B cell (primary cell): ENCODE measurements at regions not wholly inside any gene's neighbourhood (a gene's known extent, or its start where the extent isn't known, plus 50 kb on each side); places are given as distances from the start of the nearest gene placed in this dataset.
"Not testable (repeated sequence)": the region's sequence is repeated elsewhere in the genome, so short reads cannot be mapped to it uniquely, and the experiment has no call there.

Experiments used
- ATAC-seq: fragments of 200-7000 bp; cut with Tn5 transposase; one replicate; pipeline ENCODE4 v1.10.0; 2021; ENCODE audit warnings: low read depth, mild to moderate bottlenecking, moderate number of reproducible peaks, moderate library complexity
- CTCF ChIA-PET: fragments of 350-600 bp; sonication (Branson Sonifier 250); formaldehyde crosslinking; loops from one replicate; lab custom pipeline; 2021; ENCODE audit warnings: antibody characterized with exemption, inconsistent platforms; lab: Charles Lee
- POLR2A ChIA-PET: fragments of 350-600 bp; sonication (Branson Sonifier 250); formaldehyde crosslinking; loops from one replicate; lab custom pipeline; 2021; ENCODE audit warnings: antibody characterized with exemption; lab: Charles Lee
- DNase-seq: peaks from one replicate; pipeline ENCODE4 v3.0.0; 2013
- H2AFZ ChIP-seq: 2 replicates; pipeline ENCODE4 v1.6.1; 2012; ENCODE audit warnings: mild to moderate bottlenecking, low read depth, low read length; ENCODE audit not compliant: insufficient read depth, poor library complexity, severe bottlenecking
- H3K27ac ChIP-seq, 2 donors: 1 replicate in 1 of 2; 2 replicates in 1 of 2; pipeline ENCODE4 v1.5.1; 2012 to 2013; ENCODE audit warnings: low read length in 2 of 2, mild to moderate bottlenecking in 2 of 2, moderate library complexity in 1 of 2
- H3K27me3 ChIP-seq, 4 experiments: fragments of 200-600 bp in 1 of 4; sonication (generic) in 1 of 4; replicated peaks in 1 of 4; 1 replicate in 2 of 4; 2 replicates in 2 of 4; pipeline versions ENCODE4 v1.6.1 to v1.7.0; 2013 to 2016; ENCODE audit warnings: low read length in 3 of 4, mild to moderate bottlenecking in 2 of 4, mixed read lengths in 1 of 4, moderate library complexity in 1 of 4; ENCODE audit not compliant: insufficient read depth in 4 of 4, control insufficient read depth in 3 of 4; ENCODE audit errors: control extremely low read depth in 1 of 4
- H3K36me3 ChIP-seq, 2 experiments: replicated peaks in 1 of 2; 1 replicate in 1 of 2; 2 replicates in 1 of 2; pipeline versions ENCODE4 v1.6.1 to v1.7.1; 2013; ENCODE audit warnings: low read length in 1 of 2; ENCODE audit not compliant: insufficient read depth in 2 of 2, control insufficient read depth in 1 of 2; ENCODE audit errors: control extremely low read depth in 1 of 2, extremely low read depth in 1 of 2
- H3K4me1 ChIP-seq, 2 donors: fragments of 200-600 bp in 1 of 2; sonication (generic) in 1 of 2; 1 replicate in 1 of 2; 2 replicates in 1 of 2; pipeline versions ENCODE4 v1.5.1 to v1.6.1; 2013 to 2017; ENCODE audit warnings: low read length in 2 of 2; ENCODE audit not compliant: control insufficient read depth in 2 of 2, insufficient read depth in 2 of 2
- H3K4me2 ChIP-seq: replicated peaks from 2 replicates; pipeline ENCODE3; 2012; ENCODE audit warnings: mild to moderate bottlenecking, low read depth, low read length; ENCODE audit not compliant: poor library complexity, severe bottlenecking
- H3K4me3 ChIP-seq, 5 experiments: fragments of 200-600 bp in 1 of 5; sonication (generic) in 1 of 5; 1 replicate in 3 of 5; 2 replicates in 2 of 5; pipeline versions ENCODE4 v1.5.1 to v1.7.0; 2011 to 2016; ENCODE audit warnings: low read length in 4 of 5, mild to moderate bottlenecking in 4 of 5, low read depth in 2 of 5, control low read depth in 1 of 5, moderate library complexity in 1 of 5; ENCODE audit not compliant: insufficient read depth in 1 of 5; ENCODE audit errors: control extremely low read depth in 1 of 5, extremely low read depth in 1 of 5
- H3K79me2 ChIP-seq: fragments of 200-600 bp; sonication (generic); one replicate; pipeline ENCODE4 v1.6.0; 2016; ENCODE audit warnings: low read length; ENCODE audit not compliant: control insufficient read depth, insufficient read depth
- H3K9ac ChIP-seq: fragments of 200-600 bp; sonication (generic); 2 replicates; pipeline ENCODE4 v1.6.1; 2017; ENCODE audit warnings: mild to moderate bottlenecking, low read length, moderate library complexity
- H3K9me3 ChIP-seq, 3 donors: one replicate each; pipeline versions ENCODE4 v1.6.1 to v1.7.1; 2013; ENCODE audit warnings: low read length in 2 of 3; ENCODE audit not compliant: control insufficient read depth in 2 of 3, insufficient read depth in 1 of 3; ENCODE audit errors: control extremely low read depth in 1 of 3
- H4K20me1 ChIP-seq: 2 replicates; pipeline ENCODE4 v1.6.0; 2012; ENCODE audit warnings: mild to moderate bottlenecking, low read length; ENCODE audit not compliant: insufficient read depth, control insufficient read depth, poor library complexity, severe bottlenecking
- H3K27ac Mint-ChIP-seq: one replicate; pipeline ENCODE4 v1.8.0; 2021; ENCODE audit warnings: mixed read lengths
- H3K27me3 Mint-ChIP-seq: one replicate; pipeline ENCODE4 v1.8.0; 2021; ENCODE audit warnings: mixed read lengths
- H3K4me1 Mint-ChIP-seq: one replicate; pipeline ENCODE4 v1.8.0; 2021; ENCODE audit warnings: mixed read lengths
- H3K4me3 Mint-ChIP-seq: one replicate; pipeline ENCODE4 v1.8.0; 2021; ENCODE audit warnings: mixed read lengths
- H3K9me3 Mint-ChIP-seq: one replicate; pipeline ENCODE4 v1.8.0; 2022; ENCODE audit warnings: mixed read lengths; ENCODE audit not compliant: insufficient read depth
- CTCF ChIP-seq: fragments of 200-600 bp; IDR thresholded peaks from one replicate; pipeline ENCODE4 v1.8.0; 2022; ENCODE audit warnings: antibody characterized with exemption, mild to moderate bottlenecking
- EZH2 ChIP-seq: IDR thresholded peaks from 2 replicates; pipeline ENCODE4 v1.6.1; 2012; ENCODE audit warnings: borderline replicate concordance, low read depth, mild to moderate bottlenecking, moderate library complexity, low read length; ENCODE audit not compliant: insufficient read depth, poor library complexity, severe bottlenecking
- WGBS: methylation state at CpG from one replicate; pipeline ENCODE4 v1.1.5; 2013; ENCODE audit warnings: missing lambda C conversion rate; ENCODE audit not compliant: insufficient coverage; 5-methylcytosine and 5-hydroxymethylcytosine counted together
- intact Hi-C: fragments of 100-400 bp; cut with micrococcal nuclease; formaldehyde crosslinking; loops from one replicate; pipeline ENCODE4 v1.10.0; 2022

- no peak overlapping the region for H3K4me3 Mint-ChIP-seq
- Histone ChIP-seq H3K27ac (no peak overlapping the region), H3K9ac (no peak overlapping the region), H3K9me3 (peaks cover 0 to 6% (median 4%) of the 10 kb centered on the region in 3 donors), H3K4me3 (no peak overlapping the region), H3K4me2 (no peak overlapping the region), H4K20me1 (no peaks in the 10 kb centered on the region), H2AFZ (no peak overlapping the region), H3K36me3 (no peaks in the 10 kb centered on the region), H3K79me2 (no peaks in the 10 kb centered on the region), H3K27me3 (peaks cover 0 to 3% (median 0%) of the 10 kb centered on the region in 4 experiments), H3K4me1 (no peaks in the 10 kb centered on the region)
- DNase-seq (no peak), ATAC-seq (no peak)
- H3K9me3 Mint-ChIP-seq, result peaks cover 2% of the 10 kb centered on the region
- H3K27me3 Mint-ChIP-seq, result peaks cover 7% of the 10 kb centered on the region
- 100% methylated on average over 1 of the region's 4 CpGs for WGBS
- intact Hi-C loops, result no loop called here
- no peaks in the 10 kb centered on the region for H3K4me1 Mint-ChIP-seq
- POLR2A ChIA-PET, result no interaction called here
- CTCF ChIA-PET, result no interaction called here
- TF ChIP-seq CTCF (no peak), EZH2 (no peak)
- H3K27ac Mint-ChIP-seq, result no peak overlapping the region
These were observed 460.5 kb upstream of the RAB6C start for GRCh38 chr2:129518937-129519336.

GRCh38 chr2:129532158-129532557 lies 447.3 kb upstream of the RAB6C start:
- intact Hi-C loops, H3K9me3 ChIP-seq, H4K20me1 ChIP-seq, DNase-seq, H3K9me3 Mint-ChIP-seq, H3K4me1 Mint-ChIP-seq, H3K4me3 ChIP-seq, H3K27me3 ChIP-seq, H3K9ac ChIP-seq, H3K4me3 Mint-ChIP-seq, H3K4me2 ChIP-seq, H2AFZ ChIP-seq, ATAC-seq, POLR2A ChIA-PET, H3K27ac ChIP-seq, H3K4me1 ChIP-seq, H3K27me3 Mint-ChIP-seq, H3K36me3 ChIP-seq, H3K27ac Mint-ChIP-seq, CTCF ChIA-PET, H3K79me2 ChIP-seq: not testable (repeated sequence)
- 98% methylated on average over 6 of the region's 9 CpGs for WGBS
